ENCODE measurements at regions not wholly inside any gene's neighbourhood (a gene's known extent, or its start where the extent isn't known, plus 50 kb on each side); places are given as distances from the start of the nearest gene placed in this dataset.

- no peak for DNase-seq (ENCODE audit: low read depth, low spot score)
Observed at GRCh38 chr6:139508023-139508422, 133.6 kb upstream of the CITED2 start.

GRCh38 chr6:139500977-139501376, 126.5 kb upstream of the CITED2 start:
- DNase-seq (ENCODE audit: low read depth, low spot score) = no peak

- no peak for DNase-seq (ENCODE audit: low read depth, low spot score)
Observed at GRCh38 chr6:139498715-139499114, 124.3 kb upstream of the CITED2 start.

- DNase-seq (ENCODE audit: low read depth, low spot score) = no peak
Observed at GRCh38 chr6:139497345-139497961, 123.0 kb upstream of the CITED2 start.

GRCh38 chr6:139496654-139497344, 122.4 kb upstream of the CITED2 start:
- no peak for DNase-seq (ENCODE audit: low read depth, low spot score)

GRCh38 chr6:139494376-139494990, 120.0 kb upstream of the CITED2 start:
- DNase-seq (ENCODE audit: low read depth, low spot score) = no peak

GRCh38 chr6:139490482-139490881, 116.0 kb upstream of the CITED2 start:
- DNase-seq (ENCODE audit: low read depth, low spot score) = no peak

GRCh38 chr6:139486476-139486799, 112.0 kb upstream of the CITED2 start:
- DNase-seq (ENCODE audit: low read depth, low spot score) = no peak

GRCh38 chr6:139485742-139486475, 111.5 kb upstream of the CITED2 start:
- no peak for DNase-seq (ENCODE audit: low read depth, low spot score)

GRCh38 chr6:139485185-139485584, 110.7 kb upstream of the CITED2 start:
- DNase-seq (ENCODE audit: low read depth, low spot score) = no peak

- DNase-seq (ENCODE audit: low read depth, low spot score) = no peak
Observed at GRCh38 chr6:139483079-139483478, 108.6 kb upstream of the CITED2 start.

- DNase-seq (ENCODE audit: low read depth, low spot score) = no peak
Observed at GRCh38 chr6:139482287-139482686, 107.8 kb upstream of the CITED2 start.

GRCh38 chr6:139480356-139481165, 106.1 kb upstream of the CITED2 start:
- DNase-seq (ENCODE audit: low read depth, low spot score) = no peak

- DNase-seq (ENCODE audit: low read depth, low spot score) = no peak
Observed at GRCh38 chr6:139479433-139480222, 105.2 kb upstream of the CITED2 start.

- DNase-seq (ENCODE audit: low read depth, low spot score) = no peak
Observed at GRCh38 chr6:139475646-139476045, 101.2 kb upstream of the CITED2 start.

GRCh38 chr6:139475241-139475640, 100.8 kb upstream of the CITED2 start:
- DNase-seq (ENCODE audit: low read depth, low spot score) = no peak

GRCh38 chr6:139474145-139475108, 100.0 kb upstream of the CITED2 start:
- DNase-seq (ENCODE audit: low read depth, low spot score) = no peak

GRCh38 chr6:139473731-139474130, 99.3 kb upstream of the CITED2 start:
- DNase-seq (ENCODE audit: low read depth, low spot score) = no peak

- DNase-seq (ENCODE audit: low read depth, low spot score) = no peak
Observed at GRCh38 chr6:139473231-139473701, 98.8 kb upstream of the CITED2 start.

All from pulmonary artery endothelial cell (primary cell).